Tibial nerve (tissue), 3 donors: ENCODE measurements at regions not wholly inside any gene's neighbourhood (a gene's known extent, or its start where the extent isn't known, plus 50 kb on each side); places are given as distances from the start of the nearest gene placed in this dataset.

Source experiments
- CTCF ChIP-seq, 5 experiments: fragments of 200-600 bp in 3 of 5; fragments of 450-650 bp in 2 of 5; sonication (generic) in 3 of 5; IDR thresholded peaks; one replicate each; pipeline ENCODE4 v1.5.1; 2016 to 2019; ENCODE audit warnings: antibody characterized with exemption in 5 of 5, mild to moderate bottlenecking in 3 of 5, moderate library complexity in 2 of 5
- POLR2A ChIP-seq, 2 donors: fragments of 450-650 bp; IDR thresholded peaks; one replicate each; pipeline ENCODE4 v1.6.1; 2017; ENCODE audit warnings: antibody characterized with exemption in 2 of 2, mild to moderate bottlenecking in 2 of 2, moderate library complexity in 2 of 2

GRCh38 chr12:118714051-118714460, 267.3 kb upstream of the SRRM4 start:
- TF ChIP-seq CTCF (IDR thresholded peaks at IDR 0.05) (peak in 1 of 5 experiments; percentile 15), POLR2A (IDR thresholded peaks at IDR 0.05) (no peak)
